Neural cell (in vitro differentiated cells): ENCODE measurements at regions not wholly inside any gene's neighbourhood (a gene's known extent, or its start where the extent isn't known, plus 50 kb on each side); places are given as distances from the start of the nearest gene placed in this dataset.

Source experiments
- EP300 ChIP-seq: fragments of 450-650 bp; conservative IDR thresholded peaks from 2 replicates; pipeline ENCODE4 v1.6.1; 2014; ENCODE audit warnings: antibody characterized with exemption, mild to moderate bottlenecking, moderate library complexity; ENCODE audit not compliant: poor library complexity, severe bottlenecking
- EZH2 ChIP-seq: fragments of 200-600, 300-800 bp; shearing (Covaris generic), sonication (generic); IDR thresholded peaks from 2 replicates; pipeline ENCODE4 v1.6.1; 2014; ENCODE audit warnings: antibody characterized with exemption, low read length, borderline replicate concordance, mild to moderate bottlenecking; ENCODE audit not compliant: insufficient read depth, poor library complexity, severe bottlenecking
- POLR2AphosphoS5 ChIP-seq: IDR thresholded peaks from 2 replicates; pipeline ENCODE4 v1.6.1; 2012
- RAD21 ChIP-seq: fragments of 450-650 bp; conservative IDR thresholded peaks from 2 replicates; pipeline ENCODE4 v1.6.1; 2014; ENCODE audit warnings: antibody characterized with exemption, mild to moderate bottlenecking, moderate library complexity
- TF ChIP-seq, protein P1 (sequence below): fragments of 450-650 bp; IDR thresholded peaks from 2 replicates; pipeline ENCODE4 v1.5.1; 2014; ENCODE audit warnings: antibody characterized with exemption, mild to moderate bottlenecking, moderate library complexity; ENCODE audit not compliant: poor library complexity, severe bottlenecking
- TF ChIP-seq, protein P2 (sequence below): IDR thresholded peaks from 2 replicates; pipeline ENCODE4 v1.6.1; 2012; ENCODE audit warnings: borderline replicate concordance

- TF ChIP-seq, protein P1, sequence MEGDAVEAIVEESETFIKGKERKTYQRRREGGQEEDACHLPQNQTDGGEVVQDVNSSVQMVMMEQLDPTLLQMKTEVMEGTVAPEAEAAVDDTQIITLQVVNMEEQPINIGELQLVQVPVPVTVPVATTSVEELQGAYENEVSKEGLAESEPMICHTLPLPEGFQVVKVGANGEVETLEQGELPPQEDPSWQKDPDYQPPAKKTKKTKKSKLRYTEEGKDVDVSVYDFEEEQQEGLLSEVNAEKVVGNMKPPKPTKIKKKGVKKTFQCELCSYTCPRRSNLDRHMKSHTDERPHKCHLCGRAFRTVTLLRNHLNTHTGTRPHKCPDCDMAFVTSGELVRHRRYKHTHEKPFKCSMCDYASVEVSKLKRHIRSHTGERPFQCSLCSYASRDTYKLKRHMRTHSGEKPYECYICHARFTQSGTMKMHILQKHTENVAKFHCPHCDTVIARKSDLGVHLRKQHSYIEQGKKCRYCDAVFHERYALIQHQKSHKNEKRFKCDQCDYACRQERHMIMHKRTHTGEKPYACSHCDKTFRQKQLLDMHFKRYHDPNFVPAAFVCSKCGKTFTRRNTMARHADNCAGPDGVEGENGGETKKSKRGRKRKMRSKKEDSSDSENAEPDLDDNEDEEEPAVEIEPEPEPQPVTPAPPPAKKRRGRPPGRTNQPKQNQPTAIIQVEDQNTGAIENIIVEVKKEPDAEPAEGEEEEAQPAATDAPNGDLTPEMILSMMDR: no peak
- TF ChIP-seq RAD21: no peak
- TF ChIP-seq, protein P2, sequence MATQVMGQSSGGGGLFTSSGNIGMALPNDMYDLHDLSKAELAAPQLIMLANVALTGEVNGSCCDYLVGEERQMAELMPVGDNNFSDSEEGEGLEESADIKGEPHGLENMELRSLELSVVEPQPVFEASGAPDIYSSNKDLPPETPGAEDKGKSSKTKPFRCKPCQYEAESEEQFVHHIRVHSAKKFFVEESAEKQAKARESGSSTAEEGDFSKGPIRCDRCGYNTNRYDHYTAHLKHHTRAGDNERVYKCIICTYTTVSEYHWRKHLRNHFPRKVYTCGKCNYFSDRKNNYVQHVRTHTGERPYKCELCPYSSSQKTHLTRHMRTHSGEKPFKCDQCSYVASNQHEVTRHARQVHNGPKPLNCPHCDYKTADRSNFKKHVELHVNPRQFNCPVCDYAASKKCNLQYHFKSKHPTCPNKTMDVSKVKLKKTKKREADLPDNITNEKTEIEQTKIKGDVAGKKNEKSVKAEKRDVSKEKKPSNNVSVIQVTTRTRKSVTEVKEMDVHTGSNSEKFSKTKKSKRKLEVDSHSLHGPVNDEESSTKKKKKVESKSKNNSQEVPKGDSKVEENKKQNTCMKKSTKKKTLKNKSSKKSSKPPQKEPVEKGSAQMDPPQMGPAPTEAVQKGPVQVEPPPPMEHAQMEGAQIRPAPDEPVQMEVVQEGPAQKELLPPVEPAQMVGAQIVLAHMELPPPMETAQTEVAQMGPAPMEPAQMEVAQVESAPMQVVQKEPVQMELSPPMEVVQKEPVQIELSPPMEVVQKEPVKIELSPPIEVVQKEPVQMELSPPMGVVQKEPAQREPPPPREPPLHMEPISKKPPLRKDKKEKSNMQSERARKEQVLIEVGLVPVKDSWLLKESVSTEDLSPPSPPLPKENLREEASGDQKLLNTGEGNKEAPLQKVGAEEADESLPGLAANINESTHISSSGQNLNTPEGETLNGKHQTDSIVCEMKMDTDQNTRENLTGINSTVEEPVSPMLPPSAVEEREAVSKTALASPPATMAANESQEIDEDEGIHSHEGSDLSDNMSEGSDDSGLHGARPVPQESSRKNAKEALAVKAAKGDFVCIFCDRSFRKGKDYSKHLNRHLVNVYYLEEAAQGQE: no peak
- TF ChIP-seq POLR2AphosphoS5: no peak
- TF ChIP-seq EZH2: no peak
- TF ChIP-seq EP300: no peak
These were observed 149.2 kb downstream of the ACTL8 start for GRCh38 chr1:17904290-17904689.
